Loucy (cell line): ENCODE measurements at regions not wholly inside any gene's neighbourhood (a gene's known extent, or its start where the extent isn't known, plus 50 kb on each side); places are given as distances from the start of the nearest gene placed in this dataset.

Source experiments
- CTCF ChIP-seq: fragments of 200-600 bp; sonication (generic); conservative IDR thresholded peaks from 2 replicates; pipeline ENCODE4 v1.5.1; 2014; ENCODE audit warnings: mild to moderate bottlenecking, antibody characterized with exemption, low read length
- EZH2phosphoT487 ChIP-seq: fragments of 200-600 bp; IDR thresholded peaks from 2 replicates; pipeline ENCODE4 v1.6.1; 2018; ENCODE audit warnings: antibody characterized with exemption, mild to moderate bottlenecking, moderate library complexity, borderline replicate concordance

DNA sequence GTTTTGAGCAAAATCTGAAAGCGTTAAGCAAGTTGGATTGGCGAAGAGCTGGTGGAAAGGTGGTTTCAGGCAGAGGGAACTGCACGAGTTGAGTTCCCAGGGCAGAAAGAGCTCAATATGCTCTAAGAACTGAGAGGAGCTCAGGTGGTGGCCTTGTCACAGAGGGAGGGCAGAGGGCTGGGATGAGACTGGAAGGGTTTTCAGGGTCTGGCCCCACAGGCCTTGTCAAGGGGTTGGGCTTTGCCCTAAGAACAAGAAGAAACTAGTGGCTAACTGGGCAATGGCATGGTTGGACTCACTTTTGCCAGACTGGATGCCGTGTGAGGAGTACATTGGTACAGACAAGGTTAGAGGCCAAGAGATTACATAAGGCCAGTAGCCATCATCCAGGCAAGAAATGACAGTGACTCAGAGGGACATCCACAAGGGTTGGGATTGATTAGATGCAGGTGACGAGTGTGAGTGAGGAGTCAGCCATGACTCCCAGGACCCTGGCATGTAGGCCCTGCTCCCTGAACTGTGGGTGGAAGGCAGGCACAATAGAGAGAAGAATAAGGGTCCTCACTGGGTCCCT is 75.1 kb upstream of the SMIM23 start:
- TF ChIP-seq CTCF (no peak), EZH2phosphoT487 (no peak)
